ENCODE measurements at regions not wholly inside any gene's neighbourhood (a gene's known extent, or its start where the extent isn't known, plus 50 kb on each side); places are given as distances from the start of the nearest gene placed in this dataset.

DNA sequence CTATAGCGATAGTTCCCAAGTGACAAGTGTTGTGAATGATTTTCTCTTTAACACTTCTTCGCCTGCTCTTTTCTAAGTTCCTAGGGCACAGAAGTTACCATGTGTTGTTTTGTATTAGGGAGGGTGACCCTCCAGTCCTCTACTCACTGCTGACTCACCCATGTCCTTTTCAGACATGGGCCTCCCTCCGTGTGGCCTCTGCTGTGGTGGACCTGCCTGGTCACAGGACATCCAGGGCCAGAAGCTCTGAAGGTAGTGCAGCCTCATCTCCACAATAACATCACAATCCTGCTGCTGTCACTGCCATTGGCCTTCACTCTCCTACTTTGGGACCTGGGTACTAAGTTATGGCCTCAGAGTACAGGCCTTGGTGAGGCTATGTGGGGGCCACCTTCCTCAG lies 87.1 kb upstream of the TNFAIP3 start:
- Mint-ChIP-seq H3K4me1 (ENCODE audit: unreplicated experiment) (peaks cover 16% of the 10 kb centered on the region), H3K36me3 (peaks cover 4% of the 10 kb centered on the region), H3K27me3 (no peaks in the 10 kb centered on the region), H3K4me3 (no peak overlapping the region), H3K27ac (no peak overlapping the region), H3K9me3 (no peaks in the 10 kb centered on the region)
- TF ChIP-seq, protein P1, sequence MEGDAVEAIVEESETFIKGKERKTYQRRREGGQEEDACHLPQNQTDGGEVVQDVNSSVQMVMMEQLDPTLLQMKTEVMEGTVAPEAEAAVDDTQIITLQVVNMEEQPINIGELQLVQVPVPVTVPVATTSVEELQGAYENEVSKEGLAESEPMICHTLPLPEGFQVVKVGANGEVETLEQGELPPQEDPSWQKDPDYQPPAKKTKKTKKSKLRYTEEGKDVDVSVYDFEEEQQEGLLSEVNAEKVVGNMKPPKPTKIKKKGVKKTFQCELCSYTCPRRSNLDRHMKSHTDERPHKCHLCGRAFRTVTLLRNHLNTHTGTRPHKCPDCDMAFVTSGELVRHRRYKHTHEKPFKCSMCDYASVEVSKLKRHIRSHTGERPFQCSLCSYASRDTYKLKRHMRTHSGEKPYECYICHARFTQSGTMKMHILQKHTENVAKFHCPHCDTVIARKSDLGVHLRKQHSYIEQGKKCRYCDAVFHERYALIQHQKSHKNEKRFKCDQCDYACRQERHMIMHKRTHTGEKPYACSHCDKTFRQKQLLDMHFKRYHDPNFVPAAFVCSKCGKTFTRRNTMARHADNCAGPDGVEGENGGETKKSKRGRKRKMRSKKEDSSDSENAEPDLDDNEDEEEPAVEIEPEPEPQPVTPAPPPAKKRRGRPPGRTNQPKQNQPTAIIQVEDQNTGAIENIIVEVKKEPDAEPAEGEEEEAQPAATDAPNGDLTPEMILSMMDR (conservative IDR thresholded peaks at IDR 0.05): no peak
- no peak for DNase-seq (ENCODE audit: extremely low spot score, unreplicated experiment)

DNA sequence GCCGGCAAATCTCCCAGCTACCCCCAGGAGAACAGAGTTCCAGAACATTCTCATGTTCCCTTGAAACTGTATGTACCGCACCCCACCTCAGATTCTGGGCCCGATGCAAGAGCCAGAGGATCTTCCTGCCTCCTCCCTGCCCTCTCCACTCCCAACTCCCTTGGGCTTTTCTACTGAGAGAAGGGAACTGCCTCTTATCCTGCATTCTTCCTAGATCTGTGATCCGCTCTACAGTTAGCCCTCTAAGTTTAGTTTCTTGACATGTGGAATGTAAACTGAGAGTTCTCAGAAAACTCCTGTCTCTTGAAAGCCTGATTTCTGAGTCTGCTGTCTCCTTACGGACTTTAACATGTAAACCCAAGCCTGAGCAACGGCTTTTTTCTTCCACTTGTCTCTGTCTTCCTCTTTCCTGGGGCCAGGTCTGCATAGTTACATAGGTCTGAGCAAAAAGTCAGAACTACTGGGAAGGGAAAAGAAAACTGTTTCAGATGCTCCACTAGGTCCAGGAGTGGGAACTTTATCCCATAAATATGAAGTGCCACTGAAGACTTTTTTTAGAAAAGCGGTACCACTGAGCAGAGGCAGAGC lies 86.5 kb upstream of the TNFAIP3 start:
- H3K36me3 Mint-ChIP-seq: peaks cover 4% of the 10 kb centered on the region
- H3K9me3 Mint-ChIP-seq: no peaks in the 10 kb centered on the region
- no peak overlapping the region for H3K27ac Mint-ChIP-seq
- TF ChIP-seq, protein P1 (conservative IDR thresholded peaks at IDR 0.05): no peak
- H3K27me3 Mint-ChIP-seq: no peaks in the 10 kb centered on the region
- no peak overlapping the region for H3K4me3 Mint-ChIP-seq
- peaks cover 16% of the 10 kb centered on the region for H3K4me1 Mint-ChIP-seq (ENCODE audit: unreplicated experiment)
- no peak for DNase-seq (ENCODE audit: extremely low spot score, unreplicated experiment)

DNA sequence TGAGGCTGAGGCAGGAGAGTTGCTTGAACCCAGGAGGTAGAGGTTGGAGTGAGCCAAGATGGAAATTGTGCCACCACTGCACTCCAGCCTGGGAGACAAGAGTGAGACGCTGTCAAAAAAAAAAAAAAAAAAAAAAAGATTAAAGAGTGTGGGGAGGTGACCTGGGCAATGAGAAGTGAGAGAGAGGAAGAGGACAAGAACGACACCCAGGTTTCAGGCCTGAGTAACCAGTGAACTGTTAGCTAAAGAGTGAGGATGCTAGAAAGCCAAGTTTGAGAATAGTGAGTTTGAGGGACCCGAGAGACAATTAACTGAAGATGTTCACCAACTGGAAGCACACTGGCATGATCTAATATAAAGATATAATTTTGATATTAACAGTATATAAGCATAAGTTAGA lies 85.4 kb upstream of the TNFAIP3 start:
- TF ChIP-seq, protein P1 (conservative IDR thresholded peaks at IDR 0.05): no peak
- DNase-seq (ENCODE audit: extremely low spot score, unreplicated experiment): no peak
- Mint-ChIP-seq H3K4me1 (ENCODE audit: unreplicated experiment) (peaks cover 16% of the 10 kb centered on the region), H3K27me3 (no peaks in the 10 kb centered on the region), H3K9me3 (no peaks in the 10 kb centered on the region), H3K36me3 (peaks cover 4% of the 10 kb centered on the region), H3K27ac (no peak overlapping the region), H3K4me3 (no peak overlapping the region)

DNA sequence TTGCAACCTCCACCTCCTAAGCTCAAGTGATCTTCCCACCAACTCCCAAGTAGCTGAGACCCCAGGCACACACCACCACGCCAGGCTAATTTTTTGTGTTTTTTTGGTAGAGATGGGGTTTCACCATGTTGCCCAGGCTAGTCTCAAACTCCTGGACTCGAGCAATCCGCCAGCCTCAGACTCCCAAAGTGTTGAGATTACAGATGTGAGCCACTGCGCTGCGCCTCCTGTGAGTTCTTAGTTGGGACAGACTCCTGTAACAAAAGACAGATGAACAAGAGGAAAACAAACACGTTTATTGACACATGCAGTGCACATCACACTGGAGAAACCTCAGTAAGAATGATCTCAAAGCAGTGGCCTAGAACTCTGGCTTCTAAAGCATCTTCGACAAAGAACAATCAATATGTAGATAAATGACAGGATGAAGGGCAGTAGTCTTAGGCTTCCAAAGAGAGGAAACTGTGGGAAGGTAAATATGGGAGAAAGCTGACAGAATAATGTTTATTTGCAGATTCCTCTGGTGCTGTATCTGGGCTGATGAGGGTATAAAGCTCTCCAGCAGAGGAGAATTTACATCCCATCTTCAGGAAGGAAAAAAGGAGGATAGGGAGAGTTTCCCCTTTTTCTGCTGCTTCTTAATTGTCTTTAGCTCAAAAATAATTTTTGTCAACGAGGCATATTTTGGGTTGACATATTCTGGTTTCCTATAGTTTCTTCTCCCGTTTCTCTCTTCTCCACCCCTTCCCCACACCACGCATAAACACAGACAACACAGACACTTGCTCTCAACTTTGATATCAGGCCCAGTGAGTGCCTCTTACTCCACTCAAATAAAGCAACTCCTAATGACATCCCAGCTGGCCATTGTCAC lies 84.7 kb upstream of the TNFAIP3 start:
- Mint-ChIP-seq H3K27ac (no peak overlapping the region), H3K9me3 (no peaks in the 10 kb centered on the region), H3K4me3 (no peak overlapping the region), H3K27me3 (no peaks in the 10 kb centered on the region), H3K4me1 (ENCODE audit: unreplicated experiment) (peaks cover 9% of the 10 kb centered on the region), H3K36me3 (peaks cover 4% of the 10 kb centered on the region)
- DNase-seq (ENCODE audit: extremely low spot score, unreplicated experiment): no peak
- TF ChIP-seq, protein P1 (conservative IDR thresholded peaks at IDR 0.05): no peak

DNA sequence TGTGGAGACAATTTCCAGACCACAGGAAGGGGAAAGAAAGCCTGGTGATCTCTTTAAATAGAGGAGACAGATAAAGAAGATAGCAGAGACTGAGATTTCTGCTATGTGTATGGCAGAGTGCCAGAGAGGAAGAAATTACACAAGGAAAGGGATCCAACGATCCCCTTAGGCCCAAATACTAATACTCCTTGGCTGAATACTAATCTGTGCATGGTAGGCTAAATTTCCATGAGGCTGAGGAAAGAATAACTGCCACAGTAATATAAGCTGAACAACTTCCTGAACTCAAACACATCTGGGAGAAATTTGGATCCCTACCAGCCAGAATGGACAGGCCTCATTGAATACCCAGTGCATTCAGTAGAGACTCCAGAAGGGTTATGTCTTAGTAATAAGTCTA lies 83.3 kb upstream of the TNFAIP3 start:
- Mint-ChIP-seq H3K36me3 (peaks cover 4% of the 10 kb centered on the region), H3K27me3 (no peaks in the 10 kb centered on the region), H3K27ac (no peak overlapping the region), H3K4me3 (no peak overlapping the region), H3K4me1 (ENCODE audit: unreplicated experiment) (peaks cover 9% of the 10 kb centered on the region), H3K9me3 (no peaks in the 10 kb centered on the region)
- DNase-seq (ENCODE audit: extremely low spot score, unreplicated experiment): no peak
- TF ChIP-seq, protein P1 (conservative IDR thresholded peaks at IDR 0.05): no peak

All from type B pancreatic cell (in vitro differentiated cells).